H9 (cell line): ENCODE measurements at regions not wholly inside any gene's neighbourhood (a gene's known extent, or its start where the extent isn't known, plus 50 kb on each side); places are given as distances from the start of the nearest gene placed in this dataset.

Experiments
- DNase-seq: peaks from one replicate; pipeline ENCODE4 v3.0.0-alpha.2; 2017
- H2AFZ ChIP-seq: one replicate; pipeline ENCODE4 v1.6.1; 2013; ENCODE audit warnings: mild to moderate bottlenecking, low read length, control low read depth, moderate library complexity
- H2AK5ac ChIP-seq: 2 replicates; pipeline ENCODE4 v1.6.1; 2013; ENCODE audit warnings: low read length, control low read depth, mixed read lengths; ENCODE audit not compliant: insufficient read length
- H2BK120ac ChIP-seq: one replicate; pipeline ENCODE4 v1.6.1; 2013; ENCODE audit warnings: low read depth, mild to moderate bottlenecking, low read length, control low read depth, inconsistent platforms; ENCODE audit not compliant: poor library complexity, severe bottlenecking
- H2BK12ac ChIP-seq: 2 replicates; pipeline ENCODE4 v1.6.1; 2013; ENCODE audit warnings: low read length, control low read depth, mixed read lengths, low read depth; ENCODE audit not compliant: insufficient read length
- H2BK15ac ChIP-seq: 2 replicates; pipeline ENCODE4 v1.6.1; 2013; ENCODE audit warnings: low read depth, low read length, control low read depth
- H2BK20ac ChIP-seq: one replicate; pipeline ENCODE4 v1.6.1; 2013; ENCODE audit warnings: low read depth, mild to moderate bottlenecking, low read length, control low read depth, inconsistent platforms; ENCODE audit not compliant: poor library complexity, severe bottlenecking
- H2BK5ac ChIP-seq: 2 replicates; pipeline ENCODE4 v1.6.1; 2013; ENCODE audit warnings: low read length, control low read depth, mixed read lengths; ENCODE audit not compliant: insufficient read length
- H3K14ac ChIP-seq: 2 replicates; pipeline ENCODE4 v1.6.1; 2013; ENCODE audit warnings: low read length, control low read depth; ENCODE audit not compliant: insufficient read depth
- H3K18ac ChIP-seq: 2 replicates; pipeline ENCODE4 v1.6.1; 2013; ENCODE audit warnings: low read depth, mild to moderate bottlenecking, mixed read lengths, low read length, control low read depth; ENCODE audit not compliant: insufficient read length
- H3K23ac ChIP-seq: 2 replicates; pipeline ENCODE4 v1.6.1; 2013; ENCODE audit warnings: low read length, control low read depth, mixed read lengths, low read depth; ENCODE audit not compliant: insufficient read length
- H3K23me2 ChIP-seq: 2 replicates; pipeline ENCODE4 v1.6.1; 2013; ENCODE audit warnings: low read depth, mild to moderate bottlenecking, mixed read lengths, low read length, control low read depth; ENCODE audit not compliant: insufficient read length, poor library complexity, severe bottlenecking
- H3K27ac ChIP-seq: 2 replicates; pipeline ENCODE4 v1.5.1; 2013; ENCODE audit warnings: low read length, control low read depth, mixed read lengths, low read depth; ENCODE audit not compliant: insufficient read length
- H3K27me3 ChIP-seq: 2 replicates; pipeline ENCODE4 v1.6.1; 2013; ENCODE audit warnings: low read length, control low read depth, inconsistent platforms; ENCODE audit not compliant: insufficient read depth
- H3K4ac ChIP-seq: 2 replicates; pipeline ENCODE4 v1.6.1; 2013; ENCODE audit warnings: low read depth, mild to moderate bottlenecking, control low read depth, inconsistent platforms, low read length, moderate library complexity
- H3K4me1 ChIP-seq: 2 replicates; pipeline ENCODE4 v1.6.1; 2013; ENCODE audit warnings: low read length, control low read depth, inconsistent platforms; ENCODE audit not compliant: insufficient read depth
- H3K4me2 ChIP-seq: 2 replicates; pipeline ENCODE4 v1.6.1; 2013; ENCODE audit warnings: low read length, control low read depth, mixed read lengths; ENCODE audit not compliant: insufficient read length, insufficient read depth
- H3K56ac ChIP-seq: 2 replicates; pipeline ENCODE4 v1.6.1; 2013; ENCODE audit warnings: low read depth, mild to moderate bottlenecking, mixed read lengths, low read length, control low read depth; ENCODE audit not compliant: insufficient read length
- H3K79me1 ChIP-seq: 2 replicates; pipeline ENCODE4 v1.6.1; 2013; ENCODE audit warnings: low read depth, mild to moderate bottlenecking, moderate library complexity, low read length, control low read depth, inconsistent platforms; ENCODE audit not compliant: insufficient read depth, poor library complexity, severe bottlenecking
- H3K79me2 ChIP-seq: 2 replicates; pipeline ENCODE4 v1.6.1; 2013; ENCODE audit warnings: low read length, control low read depth, inconsistent platforms; ENCODE audit not compliant: insufficient read depth
- H3K9ac ChIP-seq: 2 replicates; pipeline ENCODE4 v1.6.1; 2013; ENCODE audit warnings: low read length, control low read depth, mixed read lengths; ENCODE audit not compliant: insufficient read length; ENCODE audit errors: extremely low read depth
- H3K9me3 ChIP-seq: one replicate; pipeline ENCODE4 v1.6.1; 2013; ENCODE audit warnings: low read depth, low read length, inconsistent platforms; ENCODE audit not compliant: control insufficient read depth
- H3T11ph ChIP-seq: one replicate; pipeline ENCODE4 v1.6.1; 2013; ENCODE audit warnings: mild to moderate bottlenecking, low read length, control low read depth, inconsistent platforms
- H4K20me1 ChIP-seq: one replicate; pipeline ENCODE4 v1.6.1; 2013; ENCODE audit not compliant: control insufficient read depth, insufficient read length, insufficient read depth
- H4K5ac ChIP-seq: 2 replicates; pipeline ENCODE4 v1.6.1; 2013; ENCODE audit warnings: low read depth, mild to moderate bottlenecking, mixed read lengths, low read length, control low read depth; ENCODE audit not compliant: insufficient read length
- H4K8ac ChIP-seq: replicated peaks from 2 replicates; pipeline ENCODE4 v1.6.1; 2013; ENCODE audit warnings: low read length, control low read depth, mixed read lengths, low read depth; ENCODE audit not compliant: insufficient read length
- H4K91ac ChIP-seq: 2 replicates; pipeline ENCODE4 v1.6.1; 2013; ENCODE audit warnings: low read depth, mild to moderate bottlenecking, moderate library complexity, mixed read lengths, low read length, control low read depth; ENCODE audit not compliant: insufficient read length
- H3K27ac Mint-ChIP-seq, 3 experiments: 2 replicates in 2 of 3; 3 replicates in 1 of 3; pipeline ENCODE4 v1.8.0; 2020 to 2021; ENCODE audit warnings: mixed read lengths in 3 of 3, mild to moderate bottlenecking in 1 of 3, moderate library complexity in 1 of 3
- H3K27me3 Mint-ChIP-seq: 2 replicates; pipeline ENCODE4 v1.8.0; 2021; ENCODE audit warnings: low read depth, mild to moderate bottlenecking, moderate library complexity, mixed read lengths
- H3K36me3 Mint-ChIP-seq, 3 experiments: 2 replicates in 2 of 3; 3 replicates in 1 of 3; pipeline ENCODE4 v1.8.0; 2020 to 2021; ENCODE audit warnings: low read depth in 3 of 3, mixed read lengths in 3 of 3; ENCODE audit not compliant: insufficient read depth in 1 of 3
- H3K4me1 Mint-ChIP-seq, 2 experiments: 2 replicates each; pipeline ENCODE4 v1.8.0; 2020; ENCODE audit warnings: mixed read lengths in 2 of 2
- H3K4me3 Mint-ChIP-seq, 2 experiments: 2 replicates in 1 of 2; 3 replicates in 1 of 2; pipeline ENCODE4 v1.8.0; 2020 to 2021; ENCODE audit warnings: mild to moderate bottlenecking in 2 of 2, mixed read lengths in 2 of 2, moderate library complexity in 1 of 2
- H3K9me3 Mint-ChIP-seq, 2 experiments: 2 replicates in 1 of 2; 3 replicates in 1 of 2; pipeline ENCODE4 v1.8.0; 2020; ENCODE audit warnings: mild to moderate bottlenecking in 2 of 2, mixed read lengths in 2 of 2, moderate library complexity in 1 of 2
- WGBS: extraction: QIAGEN DNeasy Blood & Tissue Kit; methylation state at CpG from one replicate; pipeline ENCODE4 v1.1.7; 2013; ENCODE audit warnings: missing lambda C conversion rate, low lambda C conversion rate, mixed read lengths; ENCODE audit not compliant: insufficient read length; ENCODE audit errors: extremely low coverage; 5-methylcytosine and 5-hydroxymethylcytosine counted together
- TF ChIP-seq, protein P1 (sequence below): fragments of 200-600 bp; sonication (generic); conservative IDR thresholded peaks from 3 replicates; pipeline ENCODE4 v1.8.0; 2021; ENCODE audit warnings: antibody characterized with exemption, mild to moderate bottlenecking

DNA sequence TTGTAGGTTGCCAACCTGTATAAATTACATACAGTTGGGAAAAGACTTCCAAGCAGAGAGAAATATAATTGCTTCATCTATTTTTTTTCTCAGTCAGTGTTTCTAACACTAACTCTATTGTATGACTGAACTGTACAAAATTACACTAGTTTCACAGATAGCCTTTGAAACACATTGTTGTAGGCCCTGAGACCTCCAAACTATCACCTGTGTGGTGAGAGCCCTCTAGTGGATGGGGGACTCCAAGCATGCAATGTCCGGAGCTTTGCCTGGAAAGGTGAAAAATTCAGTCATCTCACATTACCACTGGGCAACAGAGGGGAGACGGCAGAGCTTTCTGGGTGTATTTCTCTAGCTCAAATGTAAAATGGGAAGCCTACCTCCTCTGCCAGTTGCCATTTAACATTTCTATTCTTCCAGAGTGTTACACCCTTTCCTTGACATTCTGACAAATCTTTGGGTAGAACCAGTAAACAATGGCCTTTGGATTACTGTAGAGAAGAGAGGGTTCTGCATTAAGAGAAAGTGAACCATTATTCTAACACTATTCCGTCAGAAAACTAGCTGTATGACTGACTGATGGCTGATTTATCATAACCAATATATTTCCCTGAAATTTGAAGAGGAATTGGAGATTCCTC is 212.2 kb downstream of the LYPLAL1 start:
- Mint-ChIP-seq H3K4me1 (0 out of 4 replicates have a peak, but pooled peaks cover 2 to 3% of the 10 kb centered on the region in 2 experiments), H3K27ac (no peak overlapping the region), H3K27me3 (no peaks in the 10 kb centered on the region), H3K9me3 (no peaks in the 10 kb centered on the region), H3K4me3 (no peak overlapping the region), H3K36me3 (no peaks in the 10 kb centered on the region; a peak in 1 of 7 replicates)
- DNase-seq: peak; percentile 73
- Histone ChIP-seq H2BK15ac (no peak overlapping the region), H3K79me1 (no peaks in the 10 kb centered on the region), H3K79me2 (no peaks in the 10 kb centered on the region), H3K4me2 (no peak overlapping the region), H3K56ac (no peak overlapping the region), H2AK5ac (no peak overlapping the region), H3K23me2 (no peaks in the 10 kb centered on the region), H2BK20ac (no peak overlapping the region), H3K9me3 (no peaks in the 10 kb centered on the region), H3K9ac (no peak overlapping the region), H3K14ac (no peak overlapping the region), H2AFZ (no peak overlapping the region), H2BK5ac (no peak overlapping the region), H3K4ac (no peak overlapping the region), H3T11ph (no peak overlapping the region), H2BK12ac (no peak overlapping the region), H4K8ac (no peak overlapping the region), H2BK120ac (no peak overlapping the region), H3K18ac (no peak overlapping the region), H4K20me1 (no peaks in the 10 kb centered on the region), H3K27ac (no peak overlapping the region), H3K27me3 (no peaks in the 10 kb centered on the region), H3K23ac (no peak overlapping the region), H4K5ac (no peak overlapping the region), H4K91ac (no peak overlapping the region), H3K4me1 (no peaks in the 10 kb centered on the region)
- TF ChIP-seq, protein P1, sequence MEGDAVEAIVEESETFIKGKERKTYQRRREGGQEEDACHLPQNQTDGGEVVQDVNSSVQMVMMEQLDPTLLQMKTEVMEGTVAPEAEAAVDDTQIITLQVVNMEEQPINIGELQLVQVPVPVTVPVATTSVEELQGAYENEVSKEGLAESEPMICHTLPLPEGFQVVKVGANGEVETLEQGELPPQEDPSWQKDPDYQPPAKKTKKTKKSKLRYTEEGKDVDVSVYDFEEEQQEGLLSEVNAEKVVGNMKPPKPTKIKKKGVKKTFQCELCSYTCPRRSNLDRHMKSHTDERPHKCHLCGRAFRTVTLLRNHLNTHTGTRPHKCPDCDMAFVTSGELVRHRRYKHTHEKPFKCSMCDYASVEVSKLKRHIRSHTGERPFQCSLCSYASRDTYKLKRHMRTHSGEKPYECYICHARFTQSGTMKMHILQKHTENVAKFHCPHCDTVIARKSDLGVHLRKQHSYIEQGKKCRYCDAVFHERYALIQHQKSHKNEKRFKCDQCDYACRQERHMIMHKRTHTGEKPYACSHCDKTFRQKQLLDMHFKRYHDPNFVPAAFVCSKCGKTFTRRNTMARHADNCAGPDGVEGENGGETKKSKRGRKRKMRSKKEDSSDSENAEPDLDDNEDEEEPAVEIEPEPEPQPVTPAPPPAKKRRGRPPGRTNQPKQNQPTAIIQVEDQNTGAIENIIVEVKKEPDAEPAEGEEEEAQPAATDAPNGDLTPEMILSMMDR: peak; percentile 91
- WGBS: no CpG with 5 or more reads among the region's 3 CpGs
